22Rv1 (cell line): ENCODE measurements at regions not wholly inside any gene's neighbourhood (a gene's known extent, or its start where the extent isn't known, plus 50 kb on each side); places are given as distances from the start of the nearest gene placed in this dataset.

ENCODE experiments used
- ZFX ChIP-seq: fragments of 450-650 bp; IDR thresholded peaks from 2 replicates; pipeline ENCODE4 v1.6.1; 2017; ENCODE audit warnings: antibody characterized with exemption, borderline replicate concordance
- TF ChIP-seq, protein P1 (sequence below): fragments of 450-650 bp; IDR thresholded peaks from 2 replicates; pipeline ENCODE4 v1.5.1; 2017; ENCODE audit warnings: mild to moderate bottlenecking

DNA sequence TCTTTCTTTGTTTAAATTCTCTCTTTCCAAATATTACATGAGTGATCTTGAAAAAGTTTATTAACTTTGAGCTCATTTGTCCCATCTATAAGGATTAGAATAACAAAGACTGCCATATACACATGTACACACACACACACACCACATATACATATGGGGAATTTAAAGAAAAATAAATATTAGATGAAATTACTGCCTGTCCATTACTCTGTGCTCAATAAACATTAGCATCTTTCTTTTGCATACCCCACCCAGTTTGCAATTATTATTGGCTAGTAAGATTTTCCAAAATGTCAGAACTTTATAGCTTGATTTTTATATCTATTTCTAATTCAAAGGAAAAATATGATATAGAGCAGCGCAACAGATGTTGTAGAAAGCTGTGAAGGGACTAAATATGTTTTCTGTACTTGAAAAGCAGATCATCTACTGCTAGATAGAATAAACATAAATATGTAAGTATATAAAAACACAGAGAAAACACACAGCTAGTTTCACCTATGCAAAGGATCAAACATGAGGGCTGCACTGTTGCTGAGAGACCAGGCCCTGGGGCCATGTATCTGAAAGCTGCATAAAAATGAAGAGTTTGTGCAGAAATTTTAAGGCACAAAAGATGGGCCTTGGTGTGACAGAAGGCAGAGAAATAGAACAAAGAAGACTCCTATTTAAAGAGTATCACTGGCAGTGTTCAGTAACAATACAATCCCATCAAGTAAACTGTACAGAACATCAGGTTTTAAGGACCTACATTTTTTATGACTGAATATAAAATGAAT is 114.2 kb upstream of the NECTIN3 start:
- TF ChIP-seq, protein P1, sequence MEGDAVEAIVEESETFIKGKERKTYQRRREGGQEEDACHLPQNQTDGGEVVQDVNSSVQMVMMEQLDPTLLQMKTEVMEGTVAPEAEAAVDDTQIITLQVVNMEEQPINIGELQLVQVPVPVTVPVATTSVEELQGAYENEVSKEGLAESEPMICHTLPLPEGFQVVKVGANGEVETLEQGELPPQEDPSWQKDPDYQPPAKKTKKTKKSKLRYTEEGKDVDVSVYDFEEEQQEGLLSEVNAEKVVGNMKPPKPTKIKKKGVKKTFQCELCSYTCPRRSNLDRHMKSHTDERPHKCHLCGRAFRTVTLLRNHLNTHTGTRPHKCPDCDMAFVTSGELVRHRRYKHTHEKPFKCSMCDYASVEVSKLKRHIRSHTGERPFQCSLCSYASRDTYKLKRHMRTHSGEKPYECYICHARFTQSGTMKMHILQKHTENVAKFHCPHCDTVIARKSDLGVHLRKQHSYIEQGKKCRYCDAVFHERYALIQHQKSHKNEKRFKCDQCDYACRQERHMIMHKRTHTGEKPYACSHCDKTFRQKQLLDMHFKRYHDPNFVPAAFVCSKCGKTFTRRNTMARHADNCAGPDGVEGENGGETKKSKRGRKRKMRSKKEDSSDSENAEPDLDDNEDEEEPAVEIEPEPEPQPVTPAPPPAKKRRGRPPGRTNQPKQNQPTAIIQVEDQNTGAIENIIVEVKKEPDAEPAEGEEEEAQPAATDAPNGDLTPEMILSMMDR, result no peak
- TF ChIP-seq ZFX, result no peak
